ENCODE measurements at regions not wholly inside any gene's neighbourhood (a gene's known extent, or its start where the extent isn't known, plus 50 kb on each side); places are given as distances from the start of the nearest gene placed in this dataset.

DNA sequence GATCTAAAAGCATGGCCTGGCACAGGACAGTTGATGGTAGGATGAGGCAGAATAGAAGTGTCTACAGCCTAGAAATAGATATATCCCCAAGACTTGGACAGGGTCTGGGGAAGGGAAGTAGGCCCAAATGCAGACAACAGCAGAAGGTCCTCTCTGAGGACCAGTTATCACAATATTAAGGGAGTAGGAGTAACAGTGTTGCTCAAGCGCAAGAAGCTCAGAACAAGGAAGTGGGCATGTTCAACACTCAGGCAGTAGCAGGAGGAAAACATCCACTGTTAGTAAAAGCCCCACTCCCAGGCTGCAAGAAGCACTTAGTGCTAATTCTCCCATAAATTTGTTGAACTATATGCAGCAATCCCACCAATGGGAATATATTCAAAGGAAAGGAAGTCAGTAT, 314.7 kb downstream of the METTL4 start:
- DNase-seq (no peak), FAIRE-seq (no peak)
- Histone ChIP-seq H3K36me3 (ENCODE audit: control insufficient read depth in 2 of 3, insufficient read depth in 3 of 3, low read length in 3 of 3) (no peaks in the 10 kb centered on the region), H3K27ac (ENCODE audit: low read depth in 2 of 2, low read length in 2 of 2) (no peak overlapping the region), H3K9me3 (ENCODE audit: control insufficient read depth in 2 of 3, insufficient read depth in 1 of 3, low read length in 3 of 3) (no peaks in the 10 kb centered on the region), H3K4me3 (ENCODE audit: low read length in 3 of 3) (no peak overlapping the region), H3K4me1 (ENCODE audit: control insufficient read depth in 2 of 3, insufficient read depth in 2 of 3, low read depth in 1 of 3, low read length in 3 of 3) (no peaks in the 10 kb centered on the region), H3K9ac (ENCODE audit: low read length in 3 of 3) (no peak overlapping the region), H3K27me3 (ENCODE audit: control insufficient read depth, insufficient read depth, low read length) (no peaks in the 10 kb centered on the region)
- intact Hi-C loops (cut with DNase I): no loop called here
- TF ChIP-seq, protein P1, sequence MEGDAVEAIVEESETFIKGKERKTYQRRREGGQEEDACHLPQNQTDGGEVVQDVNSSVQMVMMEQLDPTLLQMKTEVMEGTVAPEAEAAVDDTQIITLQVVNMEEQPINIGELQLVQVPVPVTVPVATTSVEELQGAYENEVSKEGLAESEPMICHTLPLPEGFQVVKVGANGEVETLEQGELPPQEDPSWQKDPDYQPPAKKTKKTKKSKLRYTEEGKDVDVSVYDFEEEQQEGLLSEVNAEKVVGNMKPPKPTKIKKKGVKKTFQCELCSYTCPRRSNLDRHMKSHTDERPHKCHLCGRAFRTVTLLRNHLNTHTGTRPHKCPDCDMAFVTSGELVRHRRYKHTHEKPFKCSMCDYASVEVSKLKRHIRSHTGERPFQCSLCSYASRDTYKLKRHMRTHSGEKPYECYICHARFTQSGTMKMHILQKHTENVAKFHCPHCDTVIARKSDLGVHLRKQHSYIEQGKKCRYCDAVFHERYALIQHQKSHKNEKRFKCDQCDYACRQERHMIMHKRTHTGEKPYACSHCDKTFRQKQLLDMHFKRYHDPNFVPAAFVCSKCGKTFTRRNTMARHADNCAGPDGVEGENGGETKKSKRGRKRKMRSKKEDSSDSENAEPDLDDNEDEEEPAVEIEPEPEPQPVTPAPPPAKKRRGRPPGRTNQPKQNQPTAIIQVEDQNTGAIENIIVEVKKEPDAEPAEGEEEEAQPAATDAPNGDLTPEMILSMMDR (IDR thresholded peaks at IDR 0.05; ENCODE audit: borderline replicate concordance, extremely low read depth, insufficient read depth): no peak

- Histone ChIP-seq H3K4me1 (ENCODE audit: control insufficient read depth in 2 of 3, insufficient read depth in 2 of 3, low read depth in 1 of 3, low read length in 3 of 3) (no peaks in the 10 kb centered on the region), H3K9me3 (ENCODE audit: control insufficient read depth in 2 of 3, insufficient read depth in 1 of 3, low read length in 3 of 3) (no peaks in the 10 kb centered on the region), H3K36me3 (ENCODE audit: control insufficient read depth in 2 of 3, insufficient read depth in 3 of 3, low read length in 3 of 3) (no peaks in the 10 kb centered on the region), H3K27me3 (ENCODE audit: control insufficient read depth, insufficient read depth, low read length) (no peaks in the 10 kb centered on the region), H3K4me3 (ENCODE audit: low read length in 3 of 3) (no peak overlapping the region), H3K9ac (ENCODE audit: low read length in 3 of 3) (no peak overlapping the region), H3K27ac (ENCODE audit: low read depth in 2 of 2, low read length in 2 of 2) (no peak overlapping the region)
- no peak for FAIRE-seq
- intact Hi-C loops (cut with DNase I): no loop called here
- DNase-seq: no peak
- TF ChIP-seq, protein P1 (IDR thresholded peaks at IDR 0.05; ENCODE audit: borderline replicate concordance, extremely low read depth, insufficient read depth): no peak
Observed at GRCh38 chr18:2258954-2259353, 312.4 kb downstream of the METTL4 start.

GRCh38 chr18:2263303-2263890, 307.9 kb downstream of the METTL4 start:
- intact Hi-C loops (cut with DNase I): no loop called here
- TF ChIP-seq, protein P1 (IDR thresholded peaks at IDR 0.05; ENCODE audit: borderline replicate concordance, extremely low read depth, insufficient read depth): no peak
- Histone ChIP-seq H3K27me3 (ENCODE audit: control insufficient read depth, insufficient read depth, low read length) (no peaks in the 10 kb centered on the region), H3K27ac (ENCODE audit: low read depth in 2 of 2, low read length in 2 of 2) (no peak overlapping the region), H3K4me3 (ENCODE audit: low read length in 3 of 3) (no peak overlapping the region), H3K9ac (ENCODE audit: low read length in 3 of 3) (no peak overlapping the region), H3K36me3 (ENCODE audit: control insufficient read depth in 2 of 3, insufficient read depth in 3 of 3, low read length in 3 of 3) (no peaks in the 10 kb centered on the region), H3K4me1 (ENCODE audit: control insufficient read depth in 2 of 3, insufficient read depth in 2 of 3, low read depth in 1 of 3, low read length in 3 of 3) (no peaks in the 10 kb centered on the region), H3K9me3 (ENCODE audit: control insufficient read depth in 2 of 3, insufficient read depth in 1 of 3, low read length in 3 of 3) (no peaks in the 10 kb centered on the region)
- no peak for FAIRE-seq
- no peak for DNase-seq

DNA sequence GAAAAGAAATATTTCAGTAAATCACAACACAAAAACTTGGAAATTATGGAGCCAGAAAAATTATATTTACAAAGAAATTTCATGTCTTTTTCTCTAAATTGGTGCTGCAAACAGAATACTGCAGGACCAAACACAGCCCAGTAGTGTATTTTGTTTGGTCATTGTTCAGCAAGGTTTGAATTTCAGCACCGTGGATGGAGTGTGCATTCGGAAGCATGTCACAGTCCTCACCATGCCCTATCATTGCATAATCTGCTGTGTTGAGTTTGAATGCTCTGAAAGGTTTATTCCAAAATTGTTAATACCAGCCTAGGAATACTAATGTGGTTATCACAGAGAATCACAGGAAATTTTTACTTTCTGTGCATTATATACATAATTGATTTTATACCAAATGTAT, 296.7 kb downstream of the METTL4 start:
- H3K27me3 ChIP-seq (ENCODE audit: control insufficient read depth, insufficient read depth, low read length): no peaks in the 10 kb centered on the region
- DNase-seq: no peak
- H3K27ac ChIP-seq (ENCODE audit: low read depth in 2 of 2, low read length in 2 of 2): no peak overlapping the region
- H3K4me1 ChIP-seq (ENCODE audit: control insufficient read depth in 2 of 3, insufficient read depth in 2 of 3, low read depth in 1 of 3, low read length in 3 of 3): no peaks in the 10 kb centered on the region
- TF ChIP-seq, protein P1 (IDR thresholded peaks at IDR 0.05; ENCODE audit: borderline replicate concordance, extremely low read depth, insufficient read depth): no peak
- no peak overlapping the region for H3K9ac ChIP-seq (ENCODE audit: low read length in 3 of 3)
- no peak overlapping the region for H3K4me3 ChIP-seq (ENCODE audit: low read length in 3 of 3)
- no peak for FAIRE-seq
- no peaks in the 10 kb centered on the region for H3K36me3 ChIP-seq (ENCODE audit: control insufficient read depth in 2 of 3, insufficient read depth in 3 of 3, low read length in 3 of 3)
- no peaks in the 10 kb centered on the region for H3K9me3 ChIP-seq (ENCODE audit: control insufficient read depth in 2 of 3, insufficient read depth in 1 of 3, low read length in 3 of 3)
- intact Hi-C loops (cut with DNase I): no loop called here

All from kidney (tissue), 13 donors.